Gastrocnemius medialis (tissue), 4 donors: ENCODE measurements at regions not wholly inside any gene's neighbourhood (a gene's known extent, or its start where the extent isn't known, plus 50 kb on each side); places are given as distances from the start of the nearest gene placed in this dataset.

Experiments
- CTCF ChIP-seq, 5 experiments: fragments of 450-650 bp in 3 of 5; fragments of 200-600 bp in 2 of 5; sonication (generic) in 2 of 5; IDR thresholded peaks in 4 of 5; conservative IDR thresholded peaks in 1 of 5; 1 replicate in 4 of 5; 2 replicates in 1 of 5; pipeline ENCODE4 v1.5.1; 2016 to 2019; ENCODE audit warnings: antibody characterized with exemption in 5 of 5, mild to moderate bottlenecking in 3 of 5, moderate library complexity in 3 of 5
- POLR2A ChIP-seq, 2 donors: fragments of 450-650 bp; IDR thresholded peaks; one replicate each; pipeline ENCODE4 v1.6.1; 2017; ENCODE audit warnings: antibody characterized with exemption in 2 of 2, mild to moderate bottlenecking in 2 of 2, moderate library complexity in 2 of 2

- TF ChIP-seq CTCF (IDR thresholded peaks at IDR 0.05 in 4 of 5, conservative IDR thresholded peaks at IDR 0.05 in 1 of 5) (no peak), POLR2A (IDR thresholded peaks at IDR 0.05) (no peak)
Observed at GRCh38 chr10:29873941-29874484, 185.4 kb downstream of the JCAD start.
